ENCODE measurements at regions not wholly inside any gene's neighbourhood (a gene's known extent, or its start where the extent isn't known, plus 50 kb on each side); places are given as distances from the start of the nearest gene placed in this dataset.

- POLR2A ChIA-PET, result interaction anchor here (0.7 kb wide), 1 partner anchor 267 kb away, joined by 3 read pairs; no protein-coding TSS in a partner anchor
- Mint-ChIP-seq H3K9me3 (ENCODE audit: unreplicated experiment) (peaks cover 7% of the 10 kb centered on the region), H3K4me1 (ENCODE audit: insufficient read depth, unreplicated experiment) (peaks cover 9% of the 10 kb centered on the region), H3K27ac (ENCODE audit: low read depth, unreplicated experiment) (peak overlapping the region; percentile 13), H3K36me3 (ENCODE audit: insufficient read depth, unreplicated experiment) (no peaks in the 10 kb centered on the region), H3K27me3 (ENCODE audit: insufficient read depth, unreplicated experiment) (no peaks in the 10 kb centered on the region), H3K4me3 (ENCODE audit: unreplicated experiment) (no peak overlapping the region)
- intact Hi-C loops (cut with micrococcal nuclease), result no loop called here
- DNase-seq (ENCODE audit: unreplicated experiment), result peak; percentile 68
- no peak for TF ChIP-seq CTCF (IDR thresholded peaks at IDR 0.05; ENCODE audit: unreplicated experiment)
- CTCF ChIA-PET, result no interaction called here
- no TSS peak for BruUV-seq (replicated peaks)
Measured at GRCh38 chr7:46244757-46245156, 323.7 kb upstream of the IGFBP3 start.

DNA sequence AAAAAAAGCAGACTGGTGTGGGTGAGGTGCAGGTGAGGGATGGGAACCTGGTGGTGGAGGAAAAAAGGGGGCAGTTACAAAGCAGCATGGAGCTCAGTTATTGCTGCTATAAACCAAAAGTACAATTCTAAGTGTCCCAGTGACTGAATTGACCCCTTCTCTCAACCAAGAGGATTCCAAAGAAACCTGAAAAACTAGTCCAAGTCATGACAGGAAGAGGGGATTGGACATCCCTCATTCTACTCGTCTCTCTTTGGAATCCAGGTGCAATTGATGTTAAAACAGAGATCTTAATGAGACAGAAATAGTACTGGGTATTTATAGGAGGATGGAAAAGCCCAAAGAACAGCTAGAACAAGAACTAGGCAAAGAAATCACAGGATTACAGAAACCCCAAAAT lies 322.3 kb upstream of the IGFBP3 start:
- no TSS peak for BruUV-seq (replicated peaks)
- intact Hi-C loops (cut with micrococcal nuclease), result no loop called here
- POLR2A ChIA-PET, result interaction anchor here (0.6 to 1.0 kb wide), 2 partner anchors 23 to 480 kb away, joined by 3 to 4 read pairs; no protein-coding TSS in a partner anchor
- peaks cover 9% of the 10 kb centered on the region for H3K4me1 Mint-ChIP-seq (ENCODE audit: insufficient read depth, unreplicated experiment)
- no peak for TF ChIP-seq CTCF (IDR thresholded peaks at IDR 0.05; ENCODE audit: unreplicated experiment)
- H3K27me3 Mint-ChIP-seq (ENCODE audit: insufficient read depth, unreplicated experiment), result no peaks in the 10 kb centered on the region
- H3K4me3 Mint-ChIP-seq (ENCODE audit: unreplicated experiment), result no peak overlapping the region
- H3K36me3 Mint-ChIP-seq (ENCODE audit: insufficient read depth, unreplicated experiment), result no peaks in the 10 kb centered on the region
- CTCF ChIA-PET, result interaction anchor here (0.6 kb wide), 1 partner anchor 324 kb away, joined by 3 read pairs; no protein-coding TSS in a partner anchor
- H3K9me3 Mint-ChIP-seq (ENCODE audit: unreplicated experiment), result no peaks in the 10 kb centered on the region
- H3K27ac Mint-ChIP-seq (ENCODE audit: low read depth, unreplicated experiment), result no peak overlapping the region
- no peak for DNase-seq (ENCODE audit: unreplicated experiment)

DNA sequence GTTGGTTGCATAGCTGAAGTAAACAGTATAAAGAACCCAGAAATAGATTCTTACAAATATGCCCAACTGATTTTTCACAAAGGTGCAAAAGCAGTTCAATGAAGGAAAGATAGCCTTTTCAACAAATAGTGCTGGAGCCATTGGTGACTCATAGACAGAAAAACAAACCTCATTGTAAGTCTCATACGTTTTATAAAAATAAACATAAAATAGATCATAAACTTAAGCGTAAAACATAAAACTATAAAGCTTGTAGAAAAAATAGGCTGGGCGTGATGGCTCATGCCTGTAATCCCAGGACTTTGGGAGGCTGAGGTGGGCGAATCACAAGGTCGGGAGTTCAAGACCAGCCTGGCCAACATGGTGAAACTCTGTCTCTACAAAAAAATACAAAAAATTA lies 318.8 kb upstream of the IGFBP3 start:
- no peak for TF ChIP-seq CTCF (IDR thresholded peaks at IDR 0.05; ENCODE audit: unreplicated experiment)
- intact Hi-C loops (cut with micrococcal nuclease), result no loop called here
- no peak overlapping the region for H3K27ac Mint-ChIP-seq (ENCODE audit: low read depth, unreplicated experiment)
- H3K9me3 Mint-ChIP-seq (ENCODE audit: unreplicated experiment), result no peaks in the 10 kb centered on the region
- H3K4me3 Mint-ChIP-seq (ENCODE audit: unreplicated experiment), result no peak overlapping the region
- no TSS peak for BruUV-seq (replicated peaks)
- POLR2A ChIA-PET, result interaction anchor here (0.6 kb wide), 1 partner anchor 74 kb away, joined by 3 read pairs; no protein-coding TSS in a partner anchor
- no peaks in the 10 kb centered on the region for H3K36me3 Mint-ChIP-seq (ENCODE audit: insufficient read depth, unreplicated experiment)
- CTCF ChIA-PET, result interaction anchor here (1.1 kb wide), 1 partner anchor 47 kb away, joined by 3 read pairs; no protein-coding TSS in a partner anchor
- no peak for DNase-seq (ENCODE audit: unreplicated experiment)
- H3K27me3 Mint-ChIP-seq (ENCODE audit: insufficient read depth, unreplicated experiment), result no peaks in the 10 kb centered on the region
- H3K4me1 Mint-ChIP-seq (ENCODE audit: insufficient read depth, unreplicated experiment), result peaks cover 5% of the 10 kb centered on the region

GRCh38 chr7:46237466-46237865 lies 316.4 kb upstream of the IGFBP3 start:
- BruUV-seq (replicated peaks), result no TSS peak
- Mint-ChIP-seq H3K27ac (ENCODE audit: low read depth, unreplicated experiment) (no peak overlapping the region), H3K9me3 (ENCODE audit: unreplicated experiment) (no peaks in the 10 kb centered on the region), H3K4me3 (ENCODE audit: unreplicated experiment) (no peak overlapping the region), H3K4me1 (ENCODE audit: insufficient read depth, unreplicated experiment) (no peaks in the 10 kb centered on the region), H3K27me3 (ENCODE audit: insufficient read depth, unreplicated experiment) (no peaks in the 10 kb centered on the region), H3K36me3 (ENCODE audit: insufficient read depth, unreplicated experiment) (no peaks in the 10 kb centered on the region)
- ChIA-PET POLR2A (no interaction called here), CTCF (no interaction called here)
- intact Hi-C loops (cut with micrococcal nuclease), result no loop called here
- no peak for TF ChIP-seq CTCF (IDR thresholded peaks at IDR 0.05; ENCODE audit: unreplicated experiment)
- DNase-seq (ENCODE audit: unreplicated experiment), result no peak
